HG03066 (cell line): ENCODE measurements at regions not wholly inside any gene's neighbourhood (a gene's known extent, or its start where the extent isn't known, plus 50 kb on each side); places are given as distances from the start of the nearest gene placed in this dataset.
"Not testable (repeated sequence)": the region's sequence is repeated elsewhere in the genome, so short reads cannot be mapped to it uniquely, and the experiment has no call there.

Experiments used
- ATAC-seq: cut with Tn5 transposase; IDR thresholded peaks from one replicate; pipeline ENCODE4 v1.9.1; 2021; ENCODE audit warnings: low read depth; ENCODE audit not compliant: unreplicated experiment

DNA sequence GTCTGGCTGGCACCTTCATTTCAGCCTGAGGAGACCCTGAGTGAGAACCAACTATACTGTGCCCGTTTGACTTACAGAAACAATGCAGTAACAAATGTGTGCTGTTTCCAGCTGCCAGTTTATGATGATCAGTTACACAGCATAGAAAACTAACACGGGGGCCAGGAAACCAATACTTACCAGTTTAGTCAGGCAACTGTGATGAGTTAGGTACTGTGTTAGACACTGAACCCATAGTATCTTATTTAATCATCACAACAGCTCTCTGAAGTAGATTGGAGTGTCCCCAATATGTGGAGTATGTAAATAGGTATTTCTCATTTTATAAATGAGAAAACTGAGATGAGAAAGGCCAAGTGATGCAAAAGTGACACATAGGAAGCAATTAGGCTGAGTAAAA lies 620.9 kb upstream of the KLF12 start:
- no peak for ATAC-seq

DNA sequence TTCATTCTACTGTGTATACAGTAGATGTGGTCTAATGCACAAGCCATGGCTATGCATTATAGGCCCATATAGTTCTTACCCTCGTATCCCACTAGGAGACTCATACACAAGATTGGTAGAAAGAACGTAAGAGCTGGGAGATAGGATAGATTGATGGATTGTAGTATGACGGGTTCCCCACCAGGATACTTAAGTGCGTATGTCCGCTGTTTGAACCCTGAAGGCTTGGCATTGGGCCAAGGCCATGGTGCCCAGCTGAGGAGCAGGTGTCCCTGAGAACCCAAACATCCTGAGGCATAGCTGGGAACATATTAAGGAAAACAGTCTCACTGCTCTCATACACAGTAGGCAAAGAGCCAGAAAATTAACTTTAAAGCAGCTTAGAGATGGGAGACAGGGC lies 617.5 kb upstream of the KLF12 start:
- ATAC-seq: no peak

DNA sequence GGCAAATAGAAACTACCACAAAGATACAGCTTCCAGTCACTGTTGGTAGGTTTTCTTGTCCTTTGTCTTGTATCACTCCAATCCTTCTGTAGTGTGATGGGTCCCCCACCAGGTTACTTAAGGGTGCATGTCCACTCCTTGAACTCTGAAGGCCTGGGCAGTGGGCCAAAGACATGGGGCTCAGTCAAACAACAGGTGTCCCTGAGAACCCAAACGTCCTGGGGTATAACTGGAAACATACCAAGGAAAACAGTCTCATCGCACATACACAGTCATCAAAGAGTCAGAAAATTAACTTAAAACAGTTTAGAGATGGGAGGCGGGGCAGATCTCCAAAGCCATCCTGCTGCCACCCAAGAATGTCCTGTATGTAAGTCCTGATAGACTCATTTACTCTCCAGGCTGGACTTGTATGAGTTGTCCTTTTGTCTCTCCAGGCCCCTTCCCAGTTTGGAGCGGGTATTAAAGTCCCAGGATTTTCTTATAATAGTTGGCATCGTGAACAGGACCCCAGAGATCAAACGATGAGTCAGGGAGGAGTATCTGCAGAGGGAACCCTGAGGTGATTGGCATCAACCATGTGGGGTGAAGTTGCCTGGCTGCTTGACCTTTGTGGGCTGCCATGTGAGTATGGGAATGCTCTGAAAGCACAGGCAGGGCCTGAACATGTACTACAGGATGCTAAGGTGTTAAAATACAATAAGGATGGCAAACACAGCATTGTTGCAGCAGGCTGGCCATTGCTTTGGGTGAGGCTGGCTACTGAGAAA lies 613.2 kb upstream of the KLF12 start:
- ATAC-seq: no peak

DNA sequence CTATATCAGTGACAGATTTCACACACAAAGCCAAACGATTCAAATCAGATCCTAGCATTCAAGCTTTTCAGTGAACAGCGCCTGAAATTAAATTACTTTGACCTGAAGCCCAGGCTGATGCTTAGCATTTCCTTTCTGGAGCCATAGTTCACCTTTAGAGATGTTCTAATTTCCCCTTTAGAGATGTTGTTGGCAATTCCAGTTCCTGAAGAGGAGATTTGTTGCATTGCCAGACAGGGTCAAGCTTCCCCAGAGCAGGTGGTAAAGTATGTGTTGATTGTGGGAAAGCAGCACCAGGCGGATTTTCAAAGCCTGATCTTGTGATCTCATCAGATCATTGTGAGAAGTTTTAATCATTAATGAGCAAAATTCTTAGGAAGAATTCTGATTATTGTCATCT lies 609.8 kb upstream of the KLF12 start:
- ATAC-seq: no peak

DNA sequence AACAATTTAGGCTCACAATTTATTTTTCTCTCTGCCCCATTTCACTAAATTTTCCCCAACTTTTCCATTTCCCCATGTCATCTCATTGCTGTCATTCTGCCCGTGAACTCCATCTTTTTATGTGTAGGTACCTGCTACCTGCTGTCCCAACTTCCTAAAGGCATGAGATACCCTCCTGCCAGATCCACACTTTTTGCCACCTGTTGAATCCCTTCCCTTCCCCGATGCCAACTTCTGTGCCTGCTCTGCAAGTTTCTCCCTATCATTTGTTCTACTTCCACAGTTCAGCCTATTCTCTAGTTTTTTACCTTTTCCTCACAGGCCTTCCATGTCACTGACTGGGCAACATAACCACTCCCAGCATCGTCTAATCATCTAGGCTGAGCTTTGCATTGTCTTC lies 607.5 kb upstream of the KLF12 start:
- no peak for ATAC-seq

DNA sequence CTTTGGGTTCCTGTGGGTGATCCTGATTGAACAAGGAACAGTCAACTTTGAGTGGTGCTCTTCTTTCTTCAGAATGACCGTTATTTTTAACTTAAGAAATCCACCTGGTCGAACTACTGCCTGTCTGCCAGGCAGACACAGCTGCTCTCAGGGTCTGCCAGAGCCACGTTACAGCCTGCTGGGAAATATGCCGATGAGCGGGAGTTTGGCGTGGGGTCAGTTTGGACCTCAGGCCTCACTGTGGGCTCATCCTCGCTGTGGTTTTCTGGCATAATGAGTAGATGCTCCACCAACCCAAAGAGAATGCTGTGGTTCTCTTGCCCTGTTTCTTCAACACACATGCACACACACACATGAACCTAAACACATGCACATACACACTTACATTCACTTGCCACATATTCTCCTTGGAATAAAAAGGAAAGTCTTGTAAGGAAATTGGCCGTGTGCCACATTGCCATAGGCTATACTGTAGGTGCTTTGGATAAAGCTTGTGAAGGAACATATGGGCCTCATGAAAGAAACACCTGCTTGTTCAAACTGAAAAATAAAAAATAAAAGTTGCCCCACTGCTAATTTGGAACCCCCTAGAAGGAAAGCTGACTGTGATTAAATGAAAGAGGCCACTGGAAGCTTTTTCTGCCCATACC lies 598.7 kb upstream of the KLF12 start:
- no peak for ATAC-seq

DNA sequence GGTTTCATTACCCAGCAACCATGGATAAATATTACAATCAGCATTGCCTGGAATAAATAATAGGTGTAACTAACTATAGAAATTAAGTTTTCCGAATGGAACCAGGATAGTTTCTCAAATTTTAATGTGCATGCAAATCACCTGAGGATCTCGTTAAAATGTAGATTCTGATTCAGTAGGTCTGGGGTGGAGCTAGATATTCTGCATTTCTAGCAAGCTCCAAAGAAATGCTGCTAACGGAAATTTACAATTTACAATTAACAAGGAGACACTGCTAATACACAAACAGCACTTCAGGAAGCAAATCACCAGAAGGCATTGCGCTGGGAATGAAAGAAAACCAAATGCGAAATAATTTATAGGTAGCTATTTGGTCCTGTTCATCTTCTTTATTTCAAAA lies 597.5 kb upstream of the KLF12 start:
- no peak for ATAC-seq

DNA sequence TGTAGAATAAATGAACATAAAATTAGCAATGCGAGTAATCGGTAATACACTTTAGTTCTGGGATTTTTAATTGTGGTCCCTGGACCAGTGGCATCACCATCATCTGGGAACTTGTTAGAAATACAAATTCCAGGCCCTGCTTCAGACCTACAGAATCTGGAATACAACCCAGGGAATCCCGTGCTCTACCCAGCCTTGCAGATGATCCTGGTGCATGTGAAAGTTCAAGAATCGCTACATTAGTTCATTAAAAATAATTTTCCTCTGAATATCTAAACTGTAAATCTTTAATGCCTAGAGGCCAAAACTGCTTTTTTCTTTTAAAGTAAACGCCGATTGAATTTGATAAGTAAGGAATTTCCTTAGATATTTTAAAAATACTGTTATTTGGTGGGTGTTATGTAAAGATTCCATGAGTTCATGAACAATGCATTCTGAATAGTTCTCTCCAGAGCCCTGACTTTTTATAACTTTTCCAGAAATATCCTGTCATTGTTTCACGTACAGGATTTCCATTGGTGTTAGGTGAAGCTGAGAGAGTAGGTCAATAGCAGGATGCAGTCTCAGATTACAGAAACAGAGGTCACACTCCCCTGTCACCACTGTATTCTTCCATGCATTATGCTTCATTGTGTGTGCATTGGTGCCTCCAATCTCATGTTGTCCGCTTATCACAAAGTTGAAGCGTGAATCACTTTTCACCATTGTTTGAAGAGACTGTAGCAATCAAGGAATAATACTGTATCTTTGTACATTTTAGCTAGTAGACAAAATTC lies 596.5 kb upstream of the KLF12 start:
- ATAC-seq: no peak

DNA sequence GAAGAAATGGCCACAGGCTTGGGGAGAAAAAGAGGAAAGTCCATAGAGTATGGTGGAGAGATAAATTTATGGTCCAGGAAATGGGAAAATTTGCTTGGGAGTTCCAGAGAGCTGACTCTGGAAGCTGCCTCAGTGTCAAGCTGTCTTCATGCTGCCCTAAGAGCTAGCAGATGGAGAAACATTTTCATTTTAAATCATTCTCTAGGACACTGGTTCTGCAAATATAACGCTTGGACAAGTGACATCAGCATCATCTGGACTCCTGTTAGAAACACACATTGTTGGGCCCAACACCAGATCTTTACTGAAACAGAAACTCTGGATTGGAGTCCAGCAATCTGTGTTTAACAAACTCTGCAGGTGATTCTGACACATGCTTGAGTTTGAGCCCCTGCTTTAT lies 592.0 kb upstream of the KLF12 start:
- ATAC-seq: no peak

DNA sequence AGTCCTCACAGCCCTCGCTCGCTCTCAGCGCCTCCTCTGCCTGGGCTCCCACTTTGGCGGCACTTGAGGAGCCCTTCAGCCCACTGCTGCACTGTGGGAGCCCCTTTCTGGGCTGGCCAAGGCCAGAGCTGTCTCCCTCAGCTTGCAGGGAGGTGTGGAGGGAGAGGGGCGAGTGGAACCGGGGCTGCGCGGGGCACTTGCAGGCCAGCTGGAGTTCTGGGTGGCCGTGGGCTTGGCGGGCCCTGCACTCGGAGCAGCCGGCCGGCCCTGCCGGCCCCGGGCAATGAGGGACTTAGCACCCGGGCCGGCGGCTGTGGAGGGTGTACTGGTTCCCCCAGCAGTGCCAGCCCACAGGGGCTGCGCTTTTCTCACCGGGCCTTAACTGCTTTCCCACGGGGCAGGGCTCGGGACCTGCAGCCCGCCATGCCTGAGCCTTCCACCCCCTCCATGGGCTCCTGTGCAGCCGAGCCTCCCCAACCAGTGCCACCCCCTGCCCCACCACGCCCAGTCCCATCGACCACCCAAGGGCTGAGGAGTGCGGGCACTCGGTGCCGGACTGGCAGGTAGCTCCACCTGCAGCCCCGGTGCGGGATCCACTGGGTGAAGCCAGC lies 584.1 kb upstream of the KLF12 start:
- ATAC-seq: not testable (repeated sequence)

DNA sequence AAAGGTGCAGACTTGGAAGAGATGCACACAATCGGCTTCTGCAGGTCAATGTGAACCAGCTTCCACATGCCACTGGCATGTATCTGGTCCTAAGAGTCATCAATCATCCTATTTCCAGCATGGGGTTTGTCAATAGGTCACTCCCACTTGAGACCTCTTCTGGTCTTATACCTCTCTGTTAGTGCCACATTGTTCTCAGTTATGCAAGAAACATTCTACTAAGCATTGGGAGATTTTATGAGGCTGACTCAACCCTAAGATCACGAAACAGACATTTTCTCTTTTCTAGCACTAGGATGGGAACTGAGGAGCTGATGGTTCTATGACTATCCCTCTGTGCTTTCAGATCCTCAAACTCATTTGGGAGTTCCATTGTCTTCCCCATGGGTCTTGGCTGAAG lies 581.5 kb upstream of the KLF12 start:
- ATAC-seq: no peak

DNA sequence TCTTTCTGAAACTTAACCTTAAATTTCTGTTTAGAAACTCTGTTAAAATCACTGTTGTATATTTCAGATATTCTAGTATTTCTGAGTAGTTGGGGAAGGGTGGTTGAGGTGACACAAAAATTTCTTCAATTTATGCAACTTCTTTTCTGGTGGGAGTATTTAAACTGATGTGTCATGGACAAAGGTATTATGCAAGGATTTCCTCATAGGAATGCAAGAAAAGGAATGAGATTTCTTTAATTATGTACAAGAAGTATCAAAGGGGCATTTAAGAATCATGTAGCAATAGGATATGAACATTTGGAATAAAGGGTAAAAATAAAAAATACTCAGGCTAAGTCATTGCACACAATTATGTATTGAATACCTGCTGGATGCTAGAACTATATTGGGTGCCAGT lies 575.8 kb upstream of the KLF12 start:
- ATAC-seq: no peak

DNA sequence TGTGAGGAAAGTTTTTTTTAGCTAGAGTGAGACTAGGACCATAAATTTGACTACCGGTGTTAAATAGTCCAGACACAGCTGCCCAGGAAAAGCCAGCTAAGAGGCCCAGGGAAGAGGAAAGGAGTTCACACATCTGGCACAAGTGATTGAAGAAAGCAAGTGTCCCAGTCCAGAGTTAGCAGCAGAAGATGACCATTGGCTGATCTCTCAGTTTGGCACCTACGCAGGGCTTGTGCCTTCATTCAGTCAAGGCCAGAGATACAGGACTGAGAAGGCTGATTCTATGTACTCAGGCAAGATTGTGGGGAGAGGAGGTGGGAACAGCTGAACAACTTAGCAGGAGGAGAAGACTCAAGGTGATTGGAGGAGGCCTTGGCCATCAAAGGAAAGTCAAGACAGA lies 575.0 kb upstream of the KLF12 start:
- no peak for ATAC-seq

DNA sequence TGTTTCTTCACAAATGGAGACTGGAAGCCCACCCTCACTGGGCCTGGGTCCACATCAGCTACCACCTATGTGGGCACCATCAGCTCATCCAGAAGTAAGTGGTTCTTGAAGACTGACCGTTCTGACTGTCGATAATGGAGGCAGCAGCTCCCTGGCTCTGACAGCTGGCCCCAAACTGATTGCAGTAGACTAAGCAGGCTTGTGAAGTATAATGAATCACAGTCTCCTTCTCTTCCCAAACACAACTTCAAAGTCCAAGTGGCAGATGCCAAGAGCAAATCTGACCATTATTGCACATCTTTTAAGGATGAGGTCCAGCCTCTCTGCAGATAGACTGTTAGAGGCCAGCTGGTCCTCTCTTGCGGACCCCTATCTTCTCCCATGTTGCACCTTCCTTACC lies 574.4 kb upstream of the KLF12 start:
- no peak for ATAC-seq

DNA sequence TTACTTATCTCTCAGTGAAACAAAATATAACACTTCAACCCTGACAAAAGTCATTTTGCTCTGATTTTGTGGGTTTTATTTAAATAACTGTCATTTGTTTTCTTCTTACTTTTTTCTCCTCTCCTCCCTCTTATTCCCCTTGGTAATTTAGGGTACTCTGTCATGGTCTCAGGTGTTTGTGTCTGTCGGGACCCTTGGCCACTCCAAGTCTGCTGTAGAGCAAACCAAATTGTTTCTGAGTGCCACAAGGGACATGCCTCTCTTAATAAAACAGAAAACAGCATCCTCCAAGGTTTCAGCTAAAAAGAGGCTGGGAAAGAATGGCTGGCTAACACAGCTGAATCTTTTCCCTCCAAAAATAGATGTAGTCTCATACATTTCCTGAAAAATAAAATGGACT lies 573.1 kb upstream of the KLF12 start:
- no peak for ATAC-seq

DNA sequence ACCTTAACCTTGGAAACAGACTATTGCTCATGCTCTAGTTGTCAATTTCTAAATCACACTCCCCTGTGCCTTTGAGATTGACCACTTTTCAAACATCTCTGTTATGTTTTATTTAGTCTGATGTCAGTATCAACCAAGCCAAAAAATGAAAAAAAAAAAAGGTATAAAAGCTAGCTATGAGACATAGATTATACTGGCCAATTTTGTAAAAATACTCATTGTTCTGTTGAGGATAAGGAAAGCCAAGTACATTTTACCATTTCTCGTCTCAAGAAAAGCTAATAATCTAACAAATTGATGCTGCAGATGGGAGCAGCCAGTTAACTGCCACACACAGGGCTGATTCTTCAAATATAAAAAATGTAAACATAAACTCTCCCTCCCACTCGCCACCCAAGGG lies 572.6 kb upstream of the KLF12 start:
- no peak for ATAC-seq

DNA sequence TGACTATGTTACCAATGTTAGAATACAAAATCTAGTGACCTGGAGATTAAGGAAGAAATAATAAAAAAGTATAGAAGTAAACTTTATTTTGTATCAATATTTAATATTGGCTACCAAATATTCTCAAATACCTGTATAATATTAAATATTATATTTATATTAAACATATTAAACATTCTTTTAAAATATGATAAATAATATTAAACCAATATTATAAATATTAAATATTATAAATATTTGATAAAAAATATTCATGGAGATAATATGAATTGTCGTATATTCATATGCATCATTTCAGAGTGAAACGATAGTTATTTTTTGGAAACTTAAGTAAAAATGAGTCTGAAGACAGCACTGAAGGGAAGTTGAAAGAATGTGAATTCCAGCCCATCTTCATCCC lies 571.2 kb upstream of the KLF12 start:
- no peak for ATAC-seq

DNA sequence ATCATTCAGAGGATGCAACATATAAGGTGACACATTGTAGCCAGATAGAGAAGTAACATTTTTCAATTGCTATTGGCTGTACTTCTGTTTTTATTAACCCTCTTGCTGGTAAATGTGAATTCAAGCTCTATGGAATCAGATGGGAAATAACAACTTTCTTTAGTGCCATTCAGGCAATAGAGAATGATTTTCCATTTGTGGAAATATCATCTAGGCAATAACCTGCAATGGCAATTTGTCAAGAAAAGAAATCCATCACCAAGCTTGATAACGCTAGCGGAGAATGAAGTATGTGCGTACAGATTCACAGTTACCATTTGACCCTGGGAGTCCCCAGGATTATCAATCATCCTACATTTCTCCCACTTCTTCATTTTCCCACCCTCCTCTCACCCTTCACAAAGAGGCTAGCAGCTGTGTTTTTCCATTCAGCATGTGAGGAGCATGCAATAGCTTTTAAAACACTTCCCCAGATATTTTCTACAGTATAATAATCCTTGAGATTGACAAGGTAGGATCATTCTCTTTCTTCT lies 569.7 kb upstream of the KLF12 start:
- ATAC-seq: no peak

DNA sequence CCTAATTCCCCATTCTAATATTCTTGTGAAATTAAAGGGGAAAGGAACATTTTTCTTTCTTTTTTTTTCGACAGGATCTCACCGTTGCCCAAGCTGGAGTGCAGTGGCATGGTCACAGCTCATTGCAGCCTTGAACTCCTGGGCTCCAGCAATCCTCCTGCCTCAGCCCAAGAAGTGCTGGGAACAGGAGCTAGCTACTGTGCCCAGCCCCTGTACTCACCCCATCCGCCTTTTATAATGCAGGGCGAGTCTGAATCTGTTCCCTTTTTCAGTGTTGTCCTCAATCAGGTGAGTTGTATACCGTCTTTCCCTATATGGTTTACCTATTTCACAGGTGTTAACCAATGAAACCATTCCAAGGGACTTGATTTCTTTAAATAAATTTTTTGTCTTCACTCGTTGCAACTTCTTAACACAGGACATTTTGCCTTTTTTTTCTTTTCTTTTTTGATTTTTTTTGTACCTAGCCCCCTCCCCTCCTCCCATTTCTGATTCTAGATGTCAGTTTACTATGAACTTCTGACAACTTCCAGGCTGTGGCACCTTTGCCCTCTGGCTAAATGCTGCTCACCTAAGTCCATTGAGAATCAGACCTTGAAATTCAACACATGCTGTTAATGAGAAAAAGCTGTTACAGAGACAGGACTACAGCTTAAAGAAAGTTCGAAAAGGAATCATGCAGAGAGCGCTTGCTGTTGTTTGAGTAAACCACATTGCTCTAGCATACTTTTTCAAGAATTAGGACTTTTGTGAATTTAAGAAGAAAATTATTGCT lies 562.1 kb upstream of the KLF12 start:
- no peak for ATAC-seq

DNA sequence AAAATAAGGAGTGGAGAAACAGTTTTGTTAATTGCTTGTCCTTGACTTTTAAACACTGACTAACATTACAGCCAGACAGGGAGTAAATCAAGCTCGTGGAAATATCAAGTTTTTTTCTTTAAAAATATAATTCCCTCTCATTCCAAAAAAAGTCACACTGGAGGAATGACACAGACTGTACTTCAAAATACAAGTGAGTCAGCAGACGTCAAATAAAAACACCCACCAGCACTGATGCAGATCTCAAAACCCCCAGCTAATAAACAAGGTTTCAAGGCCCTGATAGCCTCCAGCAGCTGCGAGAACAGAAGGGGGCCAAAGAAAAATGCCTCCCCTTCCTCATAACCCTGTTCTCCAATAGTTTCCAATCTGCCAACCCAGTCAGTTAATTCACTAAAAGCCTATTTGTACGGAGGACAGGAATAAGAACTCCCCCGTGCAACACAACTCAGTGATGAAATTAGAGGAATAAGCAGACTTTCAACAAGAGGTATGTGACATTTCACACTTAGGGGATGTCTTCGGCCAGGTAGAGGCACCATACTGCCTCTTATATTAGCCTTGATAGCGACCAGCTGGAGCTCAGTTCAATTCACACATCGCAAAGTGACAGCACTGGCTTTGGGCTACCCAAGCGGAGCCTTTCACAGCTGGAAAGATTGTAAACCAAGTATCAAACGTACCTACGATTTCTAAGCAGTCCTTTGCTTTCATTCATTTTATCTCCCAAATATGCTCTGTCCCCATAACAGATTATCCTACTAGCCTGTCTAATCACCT lies 561.0 kb upstream of the KLF12 start:
- no peak for ATAC-seq
